ENCODE measurements at regions not wholly inside any gene's neighbourhood (a gene's known extent, or its start where the extent isn't known, plus 50 kb on each side); places are given as distances from the start of the nearest gene placed in this dataset.

DNA sequence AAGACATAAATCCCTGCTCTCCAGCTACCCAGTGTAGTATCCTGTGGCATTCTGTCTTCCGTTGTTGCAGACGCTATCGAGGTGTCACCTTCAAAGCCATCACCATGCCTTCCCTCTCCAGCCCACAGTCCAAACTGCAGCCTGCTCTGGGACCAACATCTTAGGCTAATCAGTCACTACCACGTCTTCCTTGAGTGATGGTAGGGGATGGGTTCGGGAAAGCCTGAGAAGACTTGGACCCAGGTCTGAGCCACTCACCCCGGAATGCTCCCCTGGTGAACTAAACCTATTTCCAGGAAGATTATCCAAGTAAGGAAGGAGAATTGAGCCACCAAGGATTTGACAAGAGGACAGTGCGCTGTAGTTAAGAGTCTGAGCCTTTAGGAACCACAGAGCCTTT, 52.9 kb upstream of the IRX1 start:
- ChIA-PET CTCF (no interaction called here), POLR2A (ENCODE audit: unreplicated experiment) (no interaction called here)
- Histone ChIP-seq H4K20me1 (ENCODE audit: insufficient read depth) (no peaks in the 10 kb centered on the region), H3K9me3 (ENCODE audit: insufficient read depth, low read depth) (no peaks in the 10 kb centered on the region), H3K4me3 (no peak overlapping the region), H3K4me2 (no peak overlapping the region), H3K27ac (no peak overlapping the region), H2AFZ (no peak overlapping the region), H3F3A (ENCODE audit: insufficient read depth, low read depth) (no peaks in the 10 kb centered on the region), H3K36me3 (ENCODE audit: low read depth) (no peaks in the 10 kb centered on the region), H3K79me2 (ENCODE audit: low read depth) (no peaks in the 10 kb centered on the region), H3K9me2 (ENCODE audit: insufficient read depth) (no peaks in the 10 kb centered on the region), H3K4me1 (replicated peaks; ENCODE audit: insufficient read depth) (no peaks in the 10 kb centered on the region), H3K27me3 (ENCODE audit: insufficient read depth, low read depth) (peaks cover 60% of the 10 kb centered on the region)
- TF ChIP-seq, protein P1, sequence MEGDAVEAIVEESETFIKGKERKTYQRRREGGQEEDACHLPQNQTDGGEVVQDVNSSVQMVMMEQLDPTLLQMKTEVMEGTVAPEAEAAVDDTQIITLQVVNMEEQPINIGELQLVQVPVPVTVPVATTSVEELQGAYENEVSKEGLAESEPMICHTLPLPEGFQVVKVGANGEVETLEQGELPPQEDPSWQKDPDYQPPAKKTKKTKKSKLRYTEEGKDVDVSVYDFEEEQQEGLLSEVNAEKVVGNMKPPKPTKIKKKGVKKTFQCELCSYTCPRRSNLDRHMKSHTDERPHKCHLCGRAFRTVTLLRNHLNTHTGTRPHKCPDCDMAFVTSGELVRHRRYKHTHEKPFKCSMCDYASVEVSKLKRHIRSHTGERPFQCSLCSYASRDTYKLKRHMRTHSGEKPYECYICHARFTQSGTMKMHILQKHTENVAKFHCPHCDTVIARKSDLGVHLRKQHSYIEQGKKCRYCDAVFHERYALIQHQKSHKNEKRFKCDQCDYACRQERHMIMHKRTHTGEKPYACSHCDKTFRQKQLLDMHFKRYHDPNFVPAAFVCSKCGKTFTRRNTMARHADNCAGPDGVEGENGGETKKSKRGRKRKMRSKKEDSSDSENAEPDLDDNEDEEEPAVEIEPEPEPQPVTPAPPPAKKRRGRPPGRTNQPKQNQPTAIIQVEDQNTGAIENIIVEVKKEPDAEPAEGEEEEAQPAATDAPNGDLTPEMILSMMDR (conservative IDR thresholded peaks at IDR 0.05), result no peak
- no peak for TF ChIP-seq EZH2 (IDR thresholded peaks at IDR 0.05; ENCODE audit: low read depth)
- intact Hi-C loops (cut with micrococcal nuclease; ENCODE audit: unreplicated experiment), result no loop called here
- DNase-seq, result no peak
- no TSS peak for BruUV-seq (replicated peaks)

DNA sequence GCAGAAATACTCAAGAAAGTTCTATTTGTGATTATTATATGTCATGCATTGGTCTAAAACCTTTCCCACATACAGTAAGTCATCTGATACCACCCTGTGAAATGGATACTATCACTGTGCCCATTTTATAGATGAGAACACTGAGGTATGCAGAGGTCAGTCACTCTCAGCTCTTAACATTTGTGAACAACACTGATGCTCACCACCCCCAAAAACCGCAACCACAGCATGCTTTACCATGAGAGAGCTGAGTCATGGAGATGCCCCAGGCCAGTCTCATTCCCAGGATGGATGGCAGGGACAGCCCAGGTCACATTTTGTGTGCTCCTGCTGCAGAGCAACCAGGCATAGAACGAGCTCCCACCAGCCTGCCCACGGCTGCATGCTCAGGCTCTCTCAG, 53.5 kb upstream of the IRX1 start:
- no peaks in the 10 kb centered on the region for H3K9me2 ChIP-seq (ENCODE audit: insufficient read depth)
- intact Hi-C loops (cut with micrococcal nuclease; ENCODE audit: unreplicated experiment), result no loop called here
- CTCF ChIA-PET, result no interaction called here
- POLR2A ChIA-PET (ENCODE audit: unreplicated experiment), result no interaction called here
- H3K4me3 ChIP-seq, result no peak overlapping the region
- H3K9me3 ChIP-seq (ENCODE audit: insufficient read depth, low read depth), result no peaks in the 10 kb centered on the region
- H3K79me2 ChIP-seq (ENCODE audit: low read depth), result no peaks in the 10 kb centered on the region
- H3K27me3 ChIP-seq (ENCODE audit: insufficient read depth, low read depth), result peaks cover 66% of the 10 kb centered on the region
- no peak overlapping the region for H3K27ac ChIP-seq
- H3K36me3 ChIP-seq (ENCODE audit: low read depth), result no peaks in the 10 kb centered on the region
- BruUV-seq (replicated peaks), result no TSS peak
- no peak overlapping the region for H2AFZ ChIP-seq
- H3K4me1 ChIP-seq (replicated peaks; ENCODE audit: insufficient read depth), result no peaks in the 10 kb centered on the region
- no peak for TF ChIP-seq EZH2 (IDR thresholded peaks at IDR 0.05; ENCODE audit: low read depth)
- TF ChIP-seq, protein P1 (conservative IDR thresholded peaks at IDR 0.05), result no peak
- DNase-seq, result no peak
- no peak overlapping the region for H3K4me2 ChIP-seq
- H3F3A ChIP-seq (ENCODE audit: insufficient read depth, low read depth), result no peaks in the 10 kb centered on the region
- H4K20me1 ChIP-seq (ENCODE audit: insufficient read depth), result no peaks in the 10 kb centered on the region

DNA sequence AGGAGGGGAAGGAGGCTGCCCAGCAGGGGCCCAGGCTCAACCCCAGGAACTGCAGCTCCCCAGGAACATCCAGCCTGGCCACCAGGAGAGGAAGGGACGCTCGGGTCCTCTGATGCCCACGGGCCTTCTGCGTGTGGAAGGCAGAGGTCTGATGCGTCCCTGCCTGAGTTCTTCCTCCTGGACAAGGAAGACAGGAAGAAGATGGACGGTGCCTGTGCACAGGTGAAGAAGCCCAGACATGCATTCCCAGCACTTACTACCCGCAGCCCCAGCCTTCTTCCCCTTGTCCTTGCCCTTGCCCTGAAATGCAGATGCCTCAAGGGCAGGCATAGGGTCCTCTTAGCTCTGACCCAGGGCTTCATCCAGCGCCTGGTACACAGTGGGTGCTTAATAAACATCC, 56.7 kb upstream of the IRX1 start:
- H3K27me3 ChIP-seq (ENCODE audit: insufficient read depth, low read depth), result peaks cover 86% of the 10 kb centered on the region
- H2AFZ ChIP-seq, result no peak overlapping the region
- no peaks in the 10 kb centered on the region for H3K9me2 ChIP-seq (ENCODE audit: insufficient read depth)
- no peaks in the 10 kb centered on the region for H4K20me1 ChIP-seq (ENCODE audit: insufficient read depth)
- no peaks in the 10 kb centered on the region for H3F3A ChIP-seq (ENCODE audit: insufficient read depth, low read depth)
- DNase-seq, result no peak
- no TSS peak for BruUV-seq (replicated peaks)
- no peak overlapping the region for H3K4me2 ChIP-seq
- intact Hi-C loops (cut with micrococcal nuclease; ENCODE audit: unreplicated experiment), result no loop called here
- H3K4me3 ChIP-seq, result no peak overlapping the region
- H3K27ac ChIP-seq, result no peak overlapping the region
- ChIA-PET POLR2A (ENCODE audit: unreplicated experiment) (no interaction called here), CTCF (no interaction called here)
- H3K79me2 ChIP-seq (ENCODE audit: low read depth), result no peaks in the 10 kb centered on the region
- TF ChIP-seq, protein P1 (conservative IDR thresholded peaks at IDR 0.05), result no peak
- TF ChIP-seq EZH2 (IDR thresholded peaks at IDR 0.05; ENCODE audit: low read depth), result no peak
- no peaks in the 10 kb centered on the region for H3K9me3 ChIP-seq (ENCODE audit: insufficient read depth, low read depth)
- no peaks in the 10 kb centered on the region for H3K36me3 ChIP-seq (ENCODE audit: low read depth)
- no peaks in the 10 kb centered on the region for H3K4me1 ChIP-seq (replicated peaks; ENCODE audit: insufficient read depth)
